OCI-LY3 (cell line): ENCODE measurements at regions not wholly inside any gene's neighbourhood (a gene's known extent, or its start where the extent isn't known, plus 50 kb on each side); places are given as distances from the start of the nearest gene placed in this dataset.

Source experiments
- EZH2phosphoT487 ChIP-seq: fragments of 200-600 bp; shearing (Covaris generic); IDR thresholded peaks from 2 replicates; pipeline ENCODE4 v1.6.1; 2018; ENCODE audit warnings: antibody characterized with exemption, mixed run types, low read depth
- TF ChIP-seq, protein P1 (sequence below): fragments of 200-600, 300-600 bp; sonication (generic); IDR thresholded peaks from 2 replicates; pipeline ENCODE4 v1.5.1; 2014; ENCODE audit warnings: antibody characterized with exemption, low read length, low read depth

DNA sequence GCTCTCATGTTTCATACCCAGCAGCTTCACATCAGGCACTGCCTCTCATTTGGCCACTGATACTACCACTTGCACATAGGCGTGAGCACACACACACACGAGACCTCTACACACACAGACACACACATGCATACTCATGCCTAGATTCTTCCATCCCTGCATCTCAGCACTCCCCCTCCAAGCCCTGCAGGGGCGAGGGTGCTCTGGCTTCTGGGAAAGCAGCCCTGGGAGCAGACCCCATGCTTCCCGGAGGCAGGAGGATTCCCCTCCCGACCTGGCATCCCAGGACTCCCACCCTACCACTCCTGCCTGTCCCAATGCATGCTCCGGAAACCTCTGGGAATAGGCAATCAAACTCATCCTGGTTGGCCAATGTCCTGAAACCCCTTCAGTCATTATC is 89.1 kb upstream of the SMNDC1 start:
- TF ChIP-seq, protein P1, sequence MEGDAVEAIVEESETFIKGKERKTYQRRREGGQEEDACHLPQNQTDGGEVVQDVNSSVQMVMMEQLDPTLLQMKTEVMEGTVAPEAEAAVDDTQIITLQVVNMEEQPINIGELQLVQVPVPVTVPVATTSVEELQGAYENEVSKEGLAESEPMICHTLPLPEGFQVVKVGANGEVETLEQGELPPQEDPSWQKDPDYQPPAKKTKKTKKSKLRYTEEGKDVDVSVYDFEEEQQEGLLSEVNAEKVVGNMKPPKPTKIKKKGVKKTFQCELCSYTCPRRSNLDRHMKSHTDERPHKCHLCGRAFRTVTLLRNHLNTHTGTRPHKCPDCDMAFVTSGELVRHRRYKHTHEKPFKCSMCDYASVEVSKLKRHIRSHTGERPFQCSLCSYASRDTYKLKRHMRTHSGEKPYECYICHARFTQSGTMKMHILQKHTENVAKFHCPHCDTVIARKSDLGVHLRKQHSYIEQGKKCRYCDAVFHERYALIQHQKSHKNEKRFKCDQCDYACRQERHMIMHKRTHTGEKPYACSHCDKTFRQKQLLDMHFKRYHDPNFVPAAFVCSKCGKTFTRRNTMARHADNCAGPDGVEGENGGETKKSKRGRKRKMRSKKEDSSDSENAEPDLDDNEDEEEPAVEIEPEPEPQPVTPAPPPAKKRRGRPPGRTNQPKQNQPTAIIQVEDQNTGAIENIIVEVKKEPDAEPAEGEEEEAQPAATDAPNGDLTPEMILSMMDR: no peak
- TF ChIP-seq EZH2phosphoT487: no peak
